ENCODE measurements at regions not wholly inside any gene's neighbourhood (a gene's known extent, or its start where the extent isn't known, plus 50 kb on each side); places are given as distances from the start of the nearest gene placed in this dataset.

DNA sequence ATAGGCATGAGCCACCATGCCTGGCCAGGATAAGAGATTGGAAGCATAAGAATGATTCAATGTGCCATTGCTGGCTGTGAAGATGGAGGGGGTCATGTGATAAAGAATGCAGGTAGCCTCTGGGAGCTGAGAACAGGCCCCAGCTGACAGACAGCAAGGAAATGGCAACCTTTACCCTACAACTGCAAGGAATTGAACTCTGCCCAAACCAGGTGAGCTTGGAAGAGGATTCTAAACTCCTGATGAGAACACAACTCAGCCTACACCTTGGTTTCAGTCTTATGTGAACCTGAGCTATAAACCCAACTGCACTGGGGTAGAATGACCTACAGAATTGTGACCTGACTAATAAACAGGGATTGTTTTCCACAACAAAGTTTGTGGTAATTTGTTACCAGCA is 82.0 kb upstream of the AKIRIN2 start:
- TF ChIP-seq, protein P1, sequence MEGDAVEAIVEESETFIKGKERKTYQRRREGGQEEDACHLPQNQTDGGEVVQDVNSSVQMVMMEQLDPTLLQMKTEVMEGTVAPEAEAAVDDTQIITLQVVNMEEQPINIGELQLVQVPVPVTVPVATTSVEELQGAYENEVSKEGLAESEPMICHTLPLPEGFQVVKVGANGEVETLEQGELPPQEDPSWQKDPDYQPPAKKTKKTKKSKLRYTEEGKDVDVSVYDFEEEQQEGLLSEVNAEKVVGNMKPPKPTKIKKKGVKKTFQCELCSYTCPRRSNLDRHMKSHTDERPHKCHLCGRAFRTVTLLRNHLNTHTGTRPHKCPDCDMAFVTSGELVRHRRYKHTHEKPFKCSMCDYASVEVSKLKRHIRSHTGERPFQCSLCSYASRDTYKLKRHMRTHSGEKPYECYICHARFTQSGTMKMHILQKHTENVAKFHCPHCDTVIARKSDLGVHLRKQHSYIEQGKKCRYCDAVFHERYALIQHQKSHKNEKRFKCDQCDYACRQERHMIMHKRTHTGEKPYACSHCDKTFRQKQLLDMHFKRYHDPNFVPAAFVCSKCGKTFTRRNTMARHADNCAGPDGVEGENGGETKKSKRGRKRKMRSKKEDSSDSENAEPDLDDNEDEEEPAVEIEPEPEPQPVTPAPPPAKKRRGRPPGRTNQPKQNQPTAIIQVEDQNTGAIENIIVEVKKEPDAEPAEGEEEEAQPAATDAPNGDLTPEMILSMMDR (IDR thresholded peaks at IDR 0.05): no peak
- no peak for TF ChIP-seq POLR2AphosphoS5 (IDR thresholded peaks at IDR 0.05)
- TF ChIP-seq POLR2A (IDR thresholded peaks at IDR 0.05): no peak
- DNase-seq (ENCODE audit: low spot score in 2 of 2): no peak
- no peaks in the 10 kb centered on the region for H3K36me3 ChIP-seq
- intact Hi-C loops (cut with DNase I; ENCODE audit: low total_unique reads): no loop called here
- no peak overlapping the region for H3K27ac ChIP-seq
- no peaks in the 10 kb centered on the region for H3K4me1 ChIP-seq
- H3K9me3 ChIP-seq: no peaks in the 10 kb centered on the region
- no peaks in the 10 kb centered on the region for H3K27me3 ChIP-seq
- no peak overlapping the region for H3K4me3 ChIP-seq

DNA sequence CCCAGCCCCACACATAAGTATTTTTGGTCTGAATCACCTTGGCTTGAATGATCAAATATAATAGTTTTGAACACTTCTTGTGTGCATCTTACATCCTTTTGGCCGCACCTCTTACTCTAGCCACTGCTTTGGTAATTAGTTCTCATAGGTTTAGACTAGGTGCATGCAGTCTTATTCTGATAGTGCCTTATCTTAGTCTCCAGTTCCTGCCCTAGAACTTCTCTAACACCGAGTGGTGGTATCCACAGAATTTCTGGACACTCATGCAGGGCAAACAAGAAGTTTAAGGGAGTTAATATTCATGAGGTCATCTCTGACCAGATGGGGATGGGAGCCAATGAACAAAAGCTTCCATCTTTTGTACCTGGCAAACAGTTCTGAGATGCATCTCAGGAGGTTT is 77.5 kb upstream of the AKIRIN2 start:
- no peak for DNase-seq (ENCODE audit: low spot score in 2 of 2)

GRCh38 chr6:87772597-87773530 is 70.8 kb upstream of the AKIRIN2 start:
- Histone ChIP-seq H3K27ac (no peak overlapping the region), H3K27me3 (no peaks in the 10 kb centered on the region), H3K9me3 (no peaks in the 10 kb centered on the region), H3K36me3 (no peaks in the 10 kb centered on the region), H3K4me1 (no peaks in the 10 kb centered on the region), H3K4me3 (no peak overlapping the region)
- intact Hi-C loops (cut with DNase I; ENCODE audit: low total_unique reads): no loop called here
- TF ChIP-seq POLR2A (IDR thresholded peaks at IDR 0.05): no peak
- TF ChIP-seq, protein P1 (IDR thresholded peaks at IDR 0.05): no peak
- TF ChIP-seq POLR2AphosphoS5 (IDR thresholded peaks at IDR 0.05): no peak
- DNase-seq (ENCODE audit: low spot score in 2 of 2): no peak

More for the DNA sequence above, 77.5 kb upstream of the AKIRIN2 start:
- Histone ChIP-seq H3K4me3 (no peak overlapping the region), H3K36me3 (no peaks in the 10 kb centered on the region), H3K27ac (no peak overlapping the region), H3K27me3 (no peaks in the 10 kb centered on the region), H3K9me3 (no peaks in the 10 kb centered on the region), H3K4me1 (no peaks in the 10 kb centered on the region)
- TF ChIP-seq POLR2AphosphoS5 (IDR thresholded peaks at IDR 0.05) (no peak), POLR2A (IDR thresholded peaks at IDR 0.05) (no peak)
- TF ChIP-seq, protein P1 (IDR thresholded peaks at IDR 0.05): no peak
- intact Hi-C loops (cut with DNase I; ENCODE audit: low total_unique reads): no loop called here

DNA sequence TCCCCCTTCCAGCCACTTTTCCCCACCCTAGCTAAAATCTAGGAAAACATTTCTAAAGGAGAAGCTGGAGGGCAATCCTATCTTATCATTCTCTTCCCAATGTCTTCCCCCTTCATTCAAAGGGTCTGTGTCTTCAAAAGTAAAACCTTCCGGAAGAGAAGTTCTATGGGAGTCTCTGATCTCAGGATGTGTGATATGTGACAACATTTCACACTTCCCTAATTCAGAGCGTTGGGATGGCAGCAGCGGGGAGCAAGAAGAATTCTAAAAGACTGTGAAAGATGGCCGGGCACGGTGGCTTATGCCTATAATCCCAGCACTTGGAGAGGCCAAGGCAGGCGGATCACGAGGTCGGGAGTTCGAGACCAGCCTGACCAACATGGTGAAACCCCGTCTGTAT is 65.4 kb upstream of the AKIRIN2 start:
- no peaks in the 10 kb centered on the region for H3K36me3 ChIP-seq
- no peak overlapping the region for H3K27ac ChIP-seq
- no peaks in the 10 kb centered on the region for H3K4me1 ChIP-seq
- intact Hi-C loops (cut with DNase I; ENCODE audit: low total_unique reads): no loop called here
- H3K27me3 ChIP-seq: no peaks in the 10 kb centered on the region
- H3K9me3 ChIP-seq: no peaks in the 10 kb centered on the region
- H3K4me3 ChIP-seq: no peak overlapping the region
- DNase-seq (ENCODE audit: low spot score in 2 of 2): no peak
- TF ChIP-seq POLR2A (IDR thresholded peaks at IDR 0.05): no peak
- TF ChIP-seq, protein P1 (IDR thresholded peaks at IDR 0.05): no peak
- TF ChIP-seq POLR2AphosphoS5 (IDR thresholded peaks at IDR 0.05): no peak

GRCh38 chr6:87766211-87766610 is 64.2 kb upstream of the AKIRIN2 start:
- intact Hi-C loops (cut with DNase I; ENCODE audit: low total_unique reads): no loop called here
- DNase-seq (ENCODE audit: low spot score in 2 of 2): no peak
- TF ChIP-seq, protein P1 (IDR thresholded peaks at IDR 0.05): no peak
- TF ChIP-seq POLR2A (IDR thresholded peaks at IDR 0.05): no peak
- no peak for TF ChIP-seq POLR2AphosphoS5 (IDR thresholded peaks at IDR 0.05)
- Histone ChIP-seq H3K36me3 (no peaks in the 10 kb centered on the region), H3K27me3 (no peaks in the 10 kb centered on the region), H3K4me3 (no peak overlapping the region), H3K4me1 (no peaks in the 10 kb centered on the region), H3K27ac (no peak overlapping the region), H3K9me3 (no peaks in the 10 kb centered on the region)

Data from breast epithelium (tissue), 4 donors.